ENCODE measurements at regions not wholly inside any gene's neighbourhood (a gene's known extent, or its start where the extent isn't known, plus 50 kb on each side); places are given as distances from the start of the nearest gene placed in this dataset.

GRCh38 chr2:15793078-15793913 is 147.1 kb upstream of the MYCN start:
- H3K27me3 Mint-ChIP-seq (ENCODE audit: low read depth): no peaks in the 10 kb centered on the region
- TF ChIP-seq ZNF121 (CRISPR knock-in tag; IDR thresholded peaks at IDR 0.05) (no peak), ZNF416 (CRISPR knock-in tag; IDR thresholded peaks at IDR 0.05) (no peak), ELF4 (CRISPR knock-in tag; IDR thresholded peaks at IDR 0.05; ENCODE audit: low read depth) (no peak), FOXP4 (CRISPR knock-in tag; IDR thresholded peaks at IDR 0.05) (no peak), TCF7 (CRISPR knock-in tag; IDR thresholded peaks at IDR 0.05; ENCODE audit: low read depth) (no peak), NR2C2 (CRISPR knock-in tag; IDR thresholded peaks at IDR 0.05) (no peak), NFYB (CRISPR knock-in tag; conservative IDR thresholded peaks at IDR 0.05; ENCODE audit: low read depth) (no peak), SOX15 (CRISPR knock-in tag; IDR thresholded peaks at IDR 0.05) (no peak), GTF2I (CRISPR knock-in tag; conservative IDR thresholded peaks at IDR 0.05) (no peak)
- TF ChIP-seq, protein P1, sequence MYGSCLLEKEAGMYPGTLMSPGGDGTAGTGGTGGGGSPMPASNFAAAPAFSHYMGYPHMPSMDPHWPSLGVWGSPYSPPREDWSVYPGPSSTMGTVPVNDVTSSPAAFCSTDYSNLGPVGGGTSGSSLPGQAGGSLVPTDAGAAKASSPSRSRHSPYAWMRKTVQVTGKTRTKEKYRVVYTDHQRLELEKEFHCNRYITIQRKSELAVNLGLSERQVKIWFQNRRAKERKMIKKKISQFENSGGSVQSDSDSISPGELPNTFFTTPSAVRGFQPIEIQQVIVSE (CRISPR knock-in tag; IDR thresholded peaks at IDR 0.05; ENCODE audit: borderline replicate concordance): no peak
- TF ChIP-seq, protein P2, sequence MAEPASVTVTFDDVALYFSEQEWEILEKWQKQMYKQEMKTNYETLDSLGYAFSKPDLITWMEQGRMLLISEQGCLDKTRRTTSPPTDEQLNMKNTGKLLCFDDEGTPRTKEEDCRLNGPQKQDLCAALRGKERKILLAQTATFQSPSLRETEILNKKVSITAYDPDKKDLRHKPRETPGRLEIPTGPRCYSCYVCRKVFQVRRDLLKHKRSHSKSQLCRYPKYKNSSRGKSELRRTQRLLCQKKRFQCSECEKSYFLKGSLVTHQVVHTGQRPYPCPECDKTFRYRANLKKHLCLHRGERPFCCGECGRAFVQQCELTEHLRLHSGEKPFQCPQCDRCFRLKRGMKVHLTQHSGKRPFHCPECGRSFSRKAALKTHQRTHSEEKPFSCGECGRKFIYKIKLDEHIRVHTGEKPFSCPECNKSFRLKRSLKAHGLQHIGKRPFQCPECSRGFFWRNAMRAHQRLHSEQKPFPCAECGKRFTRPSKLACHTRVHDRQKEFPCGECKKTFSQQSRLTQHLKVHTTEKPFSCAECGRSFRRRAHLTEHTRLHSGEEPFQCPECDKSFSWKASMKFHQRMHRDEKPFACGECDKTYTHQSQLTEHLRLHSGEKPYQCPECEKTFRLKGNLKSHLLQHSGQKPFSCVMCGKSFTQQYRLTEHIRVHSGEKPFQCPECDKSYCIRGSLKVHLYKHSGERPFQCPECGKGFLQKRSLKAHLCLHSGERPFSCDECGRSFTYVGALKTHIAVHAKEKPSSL (CRISPR knock-in tag; conservative IDR thresholded peaks at IDR 0.05): no peak
- TF ChIP-seq, protein P3, sequence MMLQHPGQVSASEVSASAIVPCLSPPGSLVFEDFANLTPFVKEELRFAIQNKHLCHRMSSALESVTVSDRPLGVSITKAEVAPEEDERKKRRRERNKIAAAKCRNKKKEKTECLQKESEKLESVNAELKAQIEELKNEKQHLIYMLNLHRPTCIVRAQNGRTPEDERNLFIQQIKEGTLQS (CRISPR knock-in tag; conservative IDR thresholded peaks at IDR 0.05): no peak
- H3K4me3 Mint-ChIP-seq: no peak overlapping the region
- no peak for ATAC-seq
- peaks cover 13% of the 10 kb centered on the region for H3K4me1 Mint-ChIP-seq
- no peak overlapping the region for H3K27ac Mint-ChIP-seq
- H3K9me3 Mint-ChIP-seq: no peaks in the 10 kb centered on the region
- DNase-seq (ENCODE audit: low spot score): no peak
- ChIA-PET POLR2A (no interaction called here), CTCF (no interaction called here)
- H3K36me3 Mint-ChIP-seq: no peaks in the 10 kb centered on the region

- no peak for DNase-seq (ENCODE audit: low spot score)
- Mint-ChIP-seq H3K27ac (no peak overlapping the region), H3K4me1 (peaks cover 13% of the 10 kb centered on the region), H3K36me3 (no peaks in the 10 kb centered on the region), H3K27me3 (ENCODE audit: low read depth) (no peaks in the 10 kb centered on the region), H3K4me3 (no peak overlapping the region), H3K9me3 (no peaks in the 10 kb centered on the region)
- no peak for ATAC-seq
- ChIA-PET POLR2A (interaction anchor here (0.6 kb wide), 1 partner anchor 68 kb away, joined by 3 read pairs; no protein-coding TSS in a partner anchor), CTCF (no interaction called here)
- TF ChIP-seq, protein P2 (CRISPR knock-in tag; conservative IDR thresholded peaks at IDR 0.05): no peak
- no peak for TF ChIP-seq TCF7 (CRISPR knock-in tag; IDR thresholded peaks at IDR 0.05; ENCODE audit: low read depth)
- TF ChIP-seq, protein P4, sequence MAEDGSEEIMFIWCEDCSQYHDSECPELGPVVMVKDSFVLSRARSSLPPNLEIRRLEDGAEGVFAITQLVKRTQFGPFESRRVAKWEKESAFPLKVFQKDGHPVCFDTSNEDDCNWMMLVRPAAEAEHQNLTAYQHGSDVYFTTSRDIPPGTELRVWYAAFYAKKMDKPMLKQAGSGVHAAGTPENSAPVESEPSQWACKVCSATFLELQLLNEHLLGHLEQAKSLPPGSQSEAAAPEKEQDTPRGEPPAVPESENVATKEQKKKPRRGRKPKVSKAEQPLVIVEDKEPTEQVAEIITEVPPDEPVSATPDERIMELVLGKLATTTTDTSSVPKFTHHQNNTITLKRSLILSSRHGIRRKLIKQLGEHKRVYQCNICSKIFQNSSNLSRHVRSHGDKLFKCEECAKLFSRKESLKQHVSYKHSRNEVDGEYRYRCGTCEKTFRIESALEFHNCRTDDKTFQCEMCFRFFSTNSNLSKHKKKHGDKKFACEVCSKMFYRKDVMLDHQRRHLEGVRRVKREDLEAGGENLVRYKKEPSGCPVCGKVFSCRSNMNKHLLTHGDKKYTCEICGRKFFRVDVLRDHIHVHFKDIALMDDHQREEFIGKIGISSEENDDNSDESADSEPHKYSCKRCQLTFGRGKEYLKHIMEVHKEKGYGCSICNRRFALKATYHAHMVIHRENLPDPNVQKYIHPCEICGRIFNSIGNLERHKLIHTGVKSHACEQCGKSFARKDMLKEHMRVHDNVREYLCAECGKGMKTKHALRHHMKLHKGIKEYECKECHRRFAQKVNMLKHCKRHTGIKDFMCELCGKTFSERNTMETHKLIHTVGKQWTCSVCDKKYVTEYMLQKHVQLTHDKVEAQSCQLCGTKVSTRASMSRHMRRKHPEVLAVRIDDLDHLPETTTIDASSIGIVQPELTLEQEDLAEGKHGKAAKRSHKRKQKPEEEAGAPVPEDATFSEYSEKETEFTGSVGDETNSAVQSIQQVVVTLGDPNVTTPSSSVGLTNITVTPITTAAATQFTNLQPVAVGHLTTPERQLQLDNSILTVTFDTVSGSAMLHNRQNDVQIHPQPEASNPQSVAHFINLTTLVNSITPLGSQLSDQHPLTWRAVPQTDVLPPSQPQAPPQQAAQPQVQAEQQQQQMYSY (CRISPR knock-in tag; IDR thresholded peaks at IDR 0.05): no peak
- TF ChIP-seq CBFB (CRISPR knock-in tag; IDR thresholded peaks at IDR 0.05; ENCODE audit: low read depth): no peak
- TF ChIP-seq, protein P5, sequence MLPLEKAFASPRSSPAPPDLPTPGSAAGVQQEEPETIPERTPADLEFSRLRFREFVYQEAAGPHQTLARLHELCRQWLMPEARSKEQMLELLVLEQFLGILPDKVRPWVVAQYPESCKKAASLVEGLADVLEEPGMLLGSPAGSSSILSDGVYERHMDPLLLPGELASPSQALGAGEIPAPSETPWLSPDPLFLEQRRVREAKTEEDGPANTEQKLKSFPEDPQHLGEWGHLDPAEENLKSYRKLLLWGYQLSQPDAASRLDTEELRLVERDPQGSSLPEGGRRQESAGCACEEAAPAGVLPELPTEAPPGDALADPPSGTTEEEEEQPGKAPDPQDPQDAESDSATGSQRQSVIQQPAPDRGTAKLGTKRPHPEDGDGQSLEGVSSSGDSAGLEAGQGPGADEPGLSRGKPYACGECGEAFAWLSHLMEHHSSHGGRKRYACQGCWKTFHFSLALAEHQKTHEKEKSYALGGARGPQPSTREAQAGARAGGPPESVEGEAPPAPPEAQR (CRISPR knock-in tag; IDR thresholded peaks at IDR 0.05): no peak
- TF ChIP-seq, protein P6, sequence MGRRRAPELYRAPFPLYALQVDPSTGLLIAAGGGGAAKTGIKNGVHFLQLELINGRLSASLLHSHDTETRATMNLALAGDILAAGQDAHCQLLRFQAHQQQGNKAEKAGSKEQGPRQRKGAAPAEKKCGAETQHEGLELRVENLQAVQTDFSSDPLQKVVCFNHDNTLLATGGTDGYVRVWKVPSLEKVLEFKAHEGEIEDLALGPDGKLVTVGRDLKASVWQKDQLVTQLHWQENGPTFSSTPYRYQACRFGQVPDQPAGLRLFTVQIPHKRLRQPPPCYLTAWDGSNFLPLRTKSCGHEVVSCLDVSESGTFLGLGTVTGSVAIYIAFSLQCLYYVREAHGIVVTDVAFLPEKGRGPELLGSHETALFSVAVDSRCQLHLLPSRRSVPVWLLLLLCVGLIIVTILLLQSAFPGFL (CRISPR knock-in tag; IDR thresholded peaks at IDR 0.05; ENCODE audit: borderline replicate concordance): no peak
- TF ChIP-seq, protein P7, sequence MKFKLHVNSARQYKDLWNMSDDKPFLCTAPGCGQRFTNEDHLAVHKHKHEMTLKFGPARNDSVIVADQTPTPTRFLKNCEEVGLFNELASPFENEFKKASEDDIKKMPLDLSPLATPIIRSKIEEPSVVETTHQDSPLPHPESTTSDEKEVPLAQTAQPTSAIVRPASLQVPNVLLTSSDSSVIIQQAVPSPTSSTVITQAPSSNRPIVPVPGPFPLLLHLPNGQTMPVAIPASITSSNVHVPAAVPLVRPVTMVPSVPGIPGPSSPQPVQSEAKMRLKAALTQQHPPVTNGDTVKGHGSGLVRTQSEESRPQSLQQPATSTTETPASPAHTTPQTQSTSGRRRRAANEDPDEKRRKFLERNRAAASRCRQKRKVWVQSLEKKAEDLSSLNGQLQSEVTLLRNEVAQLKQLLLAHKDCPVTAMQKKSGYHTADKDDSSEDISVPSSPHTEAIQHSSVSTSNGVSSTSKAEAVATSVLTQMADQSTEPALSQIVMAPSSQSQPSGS (CRISPR knock-in tag; IDR thresholded peaks at IDR 0.05; ENCODE audit: borderline replicate concordance, low read depth): no peak
- no peak for TF ChIP-seq HMGA2 (CRISPR knock-in tag; IDR thresholded peaks at IDR 0.05)
Observed at GRCh38 chr2:15793978-15794377, 146.4 kb upstream of the MYCN start.
